HG03039 (cell line): ENCODE measurements at regions not wholly inside any gene's neighbourhood (a gene's known extent, or its start where the extent isn't known, plus 50 kb on each side); places are given as distances from the start of the nearest gene placed in this dataset.

Experiments
- ATAC-seq: cut with Tn5 transposase; IDR thresholded peaks from one replicate; pipeline ENCODE4 v1.9.1; 2021; ENCODE audit warnings: mild to moderate bottlenecking, moderate library complexity; ENCODE audit not compliant: unreplicated experiment

DNA sequence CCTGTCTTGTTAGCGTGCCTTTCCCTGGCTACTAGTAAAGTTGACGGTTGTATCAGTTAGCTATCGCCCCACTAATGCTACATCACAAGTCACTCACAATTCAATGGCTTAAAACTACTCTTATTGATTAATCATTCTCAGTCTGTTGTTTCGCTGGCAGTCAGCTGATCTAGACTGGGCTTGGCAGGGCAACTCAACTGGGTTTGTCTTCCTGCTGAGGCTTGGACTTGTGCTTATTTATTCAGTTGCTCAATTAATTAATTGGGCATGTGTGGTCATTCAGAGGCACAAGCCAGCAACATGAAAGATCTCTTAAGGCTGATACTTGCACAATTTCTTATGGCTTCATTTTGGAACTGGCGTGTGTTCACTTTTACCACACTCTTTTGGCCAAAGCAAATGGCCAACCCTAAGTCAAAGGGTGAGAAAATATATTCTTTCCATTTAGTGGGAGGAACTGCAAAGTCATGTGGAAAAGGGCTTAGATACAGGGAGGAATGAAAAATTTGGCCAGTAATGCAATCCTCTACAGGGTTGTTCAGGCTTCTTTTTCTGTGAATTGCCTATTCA lies 333.5 kb downstream of the GPR37 start:
- no peak for ATAC-seq

DNA sequence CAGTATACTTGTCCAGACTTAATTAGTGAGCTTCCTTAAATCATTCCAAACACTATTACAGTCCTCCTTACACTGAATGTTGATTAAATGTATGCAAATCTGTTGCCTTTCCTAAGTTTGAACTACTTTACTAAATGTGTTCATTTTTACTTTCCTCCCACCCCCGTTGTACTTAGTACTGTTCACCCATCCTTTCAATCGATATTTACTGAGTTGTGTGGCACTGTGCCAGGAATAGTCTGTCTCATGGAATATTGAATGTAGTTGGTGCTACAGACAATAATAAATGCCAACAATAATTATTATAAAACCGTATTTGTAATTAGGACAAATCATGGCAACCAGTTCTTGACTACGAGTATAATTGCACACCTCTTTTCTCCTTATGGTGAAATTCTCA lies 335.7 kb downstream of the GPR37 start:
- no peak for ATAC-seq

DNA sequence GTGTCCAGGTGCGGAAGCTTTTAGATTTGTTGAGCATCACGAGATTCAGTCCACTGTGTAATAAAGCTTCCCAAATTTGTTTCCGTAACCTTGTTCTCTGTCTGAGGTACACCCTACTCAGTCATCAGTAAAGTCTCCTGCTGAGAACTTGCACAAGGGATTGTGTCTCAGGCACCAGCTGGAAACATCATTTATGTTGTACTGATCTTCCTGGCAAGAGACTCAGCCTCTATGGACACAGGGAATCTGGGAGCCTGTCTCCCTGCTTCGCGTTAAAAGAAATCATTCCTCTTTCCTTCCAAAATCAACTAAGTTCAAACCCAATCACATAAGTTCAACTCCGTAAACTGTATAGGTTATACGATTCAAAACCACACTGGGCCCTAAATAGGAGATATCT lies 336.8 kb downstream of the GPR37 start:
- no peak for ATAC-seq

DNA sequence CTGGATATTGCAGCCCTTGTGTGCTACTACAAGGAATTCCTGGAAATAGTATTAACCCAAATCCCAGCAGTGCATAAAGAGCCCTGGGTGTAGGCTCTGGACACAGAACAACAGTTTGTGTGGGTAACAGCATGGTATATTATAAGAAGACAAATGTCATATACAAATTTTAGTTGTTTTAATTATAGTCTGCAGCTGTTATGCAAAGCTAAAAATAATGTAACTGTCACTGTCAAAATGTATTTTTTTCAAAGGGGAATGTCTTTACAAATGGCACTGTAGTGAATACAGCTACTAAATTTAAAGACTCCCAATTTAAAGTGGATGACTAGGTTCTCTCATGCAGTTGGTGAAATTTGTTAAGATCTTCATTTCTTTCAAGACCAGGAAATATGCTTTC lies 339.0 kb downstream of the GPR37 start:
- no peak for ATAC-seq

DNA sequence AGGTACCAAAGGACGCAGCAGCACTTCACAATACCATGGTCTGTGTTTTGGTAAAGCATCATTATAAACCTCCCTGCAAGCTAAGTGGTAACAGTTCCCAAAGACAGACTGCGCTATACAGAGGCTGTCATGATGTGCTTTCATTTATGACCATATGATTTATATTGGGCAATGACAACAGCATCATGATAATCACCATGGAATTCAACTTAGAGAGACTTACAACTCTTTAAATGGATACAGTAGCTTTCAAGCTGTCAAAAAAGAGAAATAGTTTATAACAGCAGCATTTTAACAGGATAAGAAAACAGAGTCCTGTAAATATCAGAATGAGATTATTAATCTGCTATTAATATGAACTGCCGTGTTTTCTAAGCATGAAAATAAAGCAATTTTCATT lies 341.7 kb downstream of the GPR37 start:
- ATAC-seq = no peak

DNA sequence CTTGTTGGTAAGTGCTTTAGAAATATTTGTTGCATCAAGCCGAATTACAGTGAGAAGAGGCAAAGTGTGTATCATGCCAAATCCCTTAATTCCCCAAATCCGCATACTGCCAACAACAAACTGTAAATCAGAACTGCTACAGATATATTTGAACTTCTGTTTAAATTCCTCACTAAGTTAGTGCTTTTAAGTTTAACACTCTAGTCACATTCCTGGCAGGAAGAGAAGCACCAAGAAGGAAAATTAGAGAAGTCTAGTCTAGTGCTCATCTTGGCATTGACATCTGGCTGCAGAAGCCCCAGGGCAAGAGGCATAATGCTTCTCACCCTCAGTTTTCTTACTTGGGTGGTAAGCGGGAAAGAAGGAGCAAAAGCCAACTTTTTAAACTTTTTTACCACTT lies 343.5 kb downstream of the GPR37 start:
- no peak for ATAC-seq

DNA sequence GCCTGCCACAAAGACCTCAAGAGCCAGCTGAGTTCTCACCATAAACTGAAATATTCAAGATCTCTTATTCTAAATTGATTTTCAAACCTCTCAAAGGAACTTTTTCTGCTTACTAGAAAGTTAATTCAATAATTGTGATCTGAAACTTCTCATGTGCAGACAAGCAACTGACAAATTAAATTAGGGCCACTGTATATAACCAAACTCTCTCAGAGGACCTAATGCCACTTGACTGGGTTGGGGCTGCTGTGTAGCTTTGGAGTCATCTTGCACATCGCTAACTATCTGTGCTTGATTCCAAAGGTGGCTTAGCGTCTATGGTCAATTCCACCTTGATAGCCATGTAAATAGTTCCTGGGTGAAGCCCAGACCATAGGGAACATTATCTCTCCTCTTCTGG lies 345.2 kb downstream of the GPR37 start:
- no peak for ATAC-seq

DNA sequence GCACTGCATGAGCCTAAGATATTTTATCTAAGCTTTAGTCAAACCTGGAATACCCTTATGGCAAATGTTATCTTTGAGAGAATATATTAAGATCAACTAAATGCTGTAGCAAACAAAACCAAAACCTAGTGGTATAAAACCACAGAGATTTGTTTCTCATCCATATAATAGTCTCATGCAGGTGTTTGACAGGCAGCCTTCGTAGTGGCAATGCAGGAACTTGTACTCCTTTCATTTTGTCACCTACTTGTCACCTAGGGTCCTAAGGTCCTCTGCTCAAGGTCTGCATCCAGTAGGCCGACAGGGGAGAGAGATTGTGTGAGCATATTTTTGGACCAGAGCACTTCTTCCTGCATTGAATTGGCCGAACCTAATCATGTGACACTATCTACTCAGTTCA lies 352.6 kb downstream of the GPR37 start:
- ATAC-seq = no peak

DNA sequence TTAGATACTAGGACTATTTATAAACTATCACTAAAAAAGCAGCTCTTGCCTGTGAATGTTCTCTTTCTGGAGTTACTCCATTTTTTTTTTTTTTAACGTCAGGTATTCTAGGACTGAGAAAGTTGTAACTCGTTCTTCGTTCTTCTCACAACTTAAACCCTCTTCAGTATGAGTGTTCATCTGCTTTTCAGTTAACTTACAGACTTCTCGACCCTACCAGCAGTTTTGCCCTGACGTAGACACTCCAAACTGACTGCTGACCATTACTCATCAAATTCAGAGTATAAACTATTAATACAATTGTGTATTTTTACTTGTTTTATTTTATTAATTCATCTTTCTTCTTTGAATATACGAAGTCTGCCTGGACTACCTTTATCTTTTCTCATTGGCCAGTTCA lies 353.1 kb downstream of the GPR37 start:
- ATAC-seq = no peak

DNA sequence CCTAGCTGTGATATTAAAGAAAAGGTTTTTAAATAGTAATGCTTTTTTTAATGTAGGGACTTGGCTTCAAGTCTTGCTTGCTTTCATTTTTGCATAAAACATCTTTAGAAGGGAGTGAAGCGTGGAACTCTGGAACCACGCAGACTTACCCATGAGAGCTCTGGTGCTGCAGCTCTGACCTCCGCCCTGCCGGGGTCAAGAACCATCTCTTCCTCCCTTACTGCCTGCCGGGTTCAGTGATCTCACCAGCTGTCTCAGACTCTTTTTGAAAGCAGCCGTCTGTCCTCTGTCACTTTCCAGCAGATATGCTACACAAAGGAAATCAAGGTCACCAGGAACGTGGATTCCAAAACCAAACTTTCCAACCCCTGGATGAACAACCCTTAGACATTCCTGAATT lies 353.8 kb downstream of the GPR37 start:
- no peak for ATAC-seq

DNA sequence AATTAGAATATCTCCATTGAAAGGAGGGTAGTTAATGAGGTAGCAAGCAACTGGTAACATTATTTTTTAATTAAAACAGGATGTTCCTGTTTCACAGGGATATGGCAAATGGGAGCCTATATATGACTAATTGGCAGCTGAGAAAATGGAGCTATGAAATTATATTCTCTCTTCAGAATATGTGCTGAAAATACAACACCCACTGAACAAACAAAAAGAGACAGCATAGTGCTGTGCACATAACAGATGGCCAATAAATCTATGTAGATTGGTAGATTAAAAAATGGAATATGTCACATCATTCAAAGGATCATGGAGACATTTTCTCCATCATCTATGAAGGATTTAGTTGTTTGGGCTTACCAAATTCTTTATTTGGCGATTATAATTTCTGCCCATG lies 362.0 kb downstream of the GPR37 start:
- no peak for ATAC-seq

DNA sequence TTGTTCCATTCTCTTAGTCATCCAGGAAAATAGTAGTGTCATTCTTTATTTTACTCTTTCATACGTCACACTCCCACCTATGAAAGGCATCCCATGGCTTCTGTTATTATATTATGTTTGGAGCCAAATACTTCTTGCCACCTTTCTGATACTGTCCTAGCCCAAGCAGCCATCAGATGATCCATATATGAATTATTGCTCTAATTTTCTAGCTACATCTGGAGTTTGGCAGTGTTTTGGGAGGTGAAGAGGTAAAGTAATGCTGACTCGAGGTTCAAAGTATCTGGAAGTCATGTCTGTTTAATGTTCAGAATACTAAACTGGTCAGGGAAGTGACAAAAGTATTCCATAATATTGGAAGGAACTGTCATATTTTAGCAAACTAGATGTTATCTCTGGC lies 362.5 kb downstream of the GPR37 start:
- ATAC-seq = no peak

DNA sequence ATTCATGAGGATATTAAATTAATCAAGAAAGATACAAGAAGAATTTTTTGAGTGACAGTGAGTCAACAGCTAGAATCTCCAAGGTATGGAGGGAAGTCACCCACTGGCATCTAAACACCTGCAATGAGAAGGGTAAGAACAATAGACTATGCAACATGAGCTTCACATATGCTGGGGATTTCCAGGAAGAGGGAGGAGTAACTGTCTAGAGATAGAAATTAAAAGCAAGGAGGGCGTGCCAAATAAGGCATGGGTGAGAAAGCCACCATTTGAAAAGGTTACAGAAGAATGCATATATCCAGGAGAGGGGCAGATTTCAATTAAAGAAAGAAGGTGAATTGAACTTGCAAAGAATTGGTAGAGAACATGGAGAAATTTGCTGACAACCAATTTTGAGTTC lies 365.7 kb downstream of the GPR37 start:
- ATAC-seq = peak; percentile 64

DNA sequence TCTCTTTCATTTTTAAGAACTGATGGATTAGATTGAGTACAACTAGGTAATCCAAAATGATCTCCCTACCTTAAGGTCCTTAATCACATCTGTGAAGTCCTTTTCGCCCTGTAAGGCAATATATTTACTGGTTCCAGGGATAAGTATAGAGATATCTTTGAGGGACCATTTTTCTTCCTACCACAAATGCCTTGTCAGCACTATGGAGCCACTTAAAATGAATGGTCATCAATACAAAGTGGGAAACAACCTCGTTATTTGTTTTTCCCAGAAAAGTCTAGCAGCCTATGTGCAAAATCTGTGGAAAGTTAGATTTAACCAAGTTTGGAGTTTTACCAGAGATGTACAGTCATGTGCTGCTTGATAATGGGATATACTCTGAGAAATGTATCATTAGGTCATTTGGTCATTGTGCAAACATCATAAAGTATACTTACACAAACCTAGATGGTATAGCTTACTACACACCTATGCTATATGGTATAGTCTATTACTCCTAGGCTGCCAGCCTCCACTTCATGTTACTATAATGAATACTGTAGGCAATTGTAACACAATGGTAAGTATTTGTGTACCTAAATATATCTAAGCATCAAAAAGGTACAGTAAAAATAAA lies 366.2 kb upstream of the TMEM229A start:
- no peak for ATAC-seq

DNA sequence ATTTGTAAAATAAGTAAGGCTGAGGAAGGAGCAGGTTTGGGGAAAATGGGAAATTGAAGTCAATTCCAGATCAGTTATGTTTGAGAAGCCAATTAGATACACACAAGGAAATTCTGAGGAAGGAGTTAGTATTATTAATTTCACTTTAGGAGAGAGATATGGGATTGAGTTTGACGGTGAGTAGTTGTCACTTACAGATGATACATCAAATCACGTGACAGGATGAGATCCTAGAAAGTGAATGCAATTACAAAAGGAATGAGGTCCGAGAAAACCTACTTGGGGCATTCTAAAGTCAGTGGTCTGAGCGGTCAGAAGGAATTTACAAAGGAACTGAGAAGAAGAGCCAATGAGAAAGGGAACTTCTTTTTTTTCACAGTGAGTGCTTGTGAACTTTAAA lies 364.3 kb upstream of the TMEM229A start:
- ATAC-seq = no peak

DNA sequence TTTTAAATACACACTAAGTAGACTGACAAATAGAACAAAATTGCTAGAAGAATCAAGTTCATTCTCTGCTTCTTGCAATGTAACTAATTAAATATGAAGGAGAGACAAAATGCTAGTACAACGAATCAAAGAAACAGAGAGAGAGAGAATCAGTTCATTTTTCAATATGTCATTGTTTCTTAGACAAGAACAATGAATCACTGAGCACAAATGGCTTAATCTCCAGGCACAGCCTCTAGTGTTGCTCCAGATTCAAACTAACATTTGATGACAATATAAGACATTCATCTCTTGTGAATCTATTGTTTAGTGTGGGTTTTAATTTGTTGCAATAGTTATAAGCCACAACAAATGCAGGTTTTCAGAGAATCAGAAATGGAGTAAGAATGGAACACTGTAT lies 357.4 kb upstream of the TMEM229A start:
- ATAC-seq = no peak

DNA sequence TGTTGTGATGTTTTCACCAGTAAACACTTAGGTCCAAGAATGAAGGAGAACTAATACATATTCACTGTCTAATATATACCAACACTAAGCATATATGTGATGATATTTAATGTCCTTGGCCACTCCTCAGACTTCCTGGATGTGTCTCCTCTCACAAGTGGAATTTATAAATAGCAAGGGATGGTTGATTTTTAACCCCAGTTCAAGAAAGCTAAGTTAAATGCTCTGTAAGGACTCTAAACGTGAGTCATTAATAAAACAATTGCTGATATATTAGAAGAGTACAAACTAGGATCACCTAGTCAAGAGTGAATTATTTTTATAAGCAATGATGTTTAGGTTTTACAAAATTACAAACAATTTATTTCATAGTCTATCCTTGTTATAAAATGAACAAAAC lies 355.9 kb upstream of the TMEM229A start:
- no peak for ATAC-seq

DNA sequence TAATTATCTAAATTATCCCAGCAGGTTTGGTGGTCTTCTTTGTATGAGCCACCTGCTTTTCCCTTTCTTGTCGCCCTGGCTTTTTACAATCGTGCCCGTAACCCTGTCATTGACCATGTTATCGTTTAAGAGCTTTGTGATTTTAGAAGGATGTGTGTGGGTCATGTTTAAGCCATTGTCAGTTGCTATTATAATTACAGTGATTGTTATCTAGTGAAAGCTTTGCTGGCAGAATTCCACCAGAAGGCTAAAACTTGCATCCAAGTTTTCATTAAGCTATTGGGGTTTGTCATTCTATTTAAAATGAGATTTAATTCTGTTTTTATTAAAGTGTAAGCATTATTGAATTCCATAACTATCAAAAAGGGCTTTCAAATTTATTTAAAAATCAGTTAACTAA lies 354.2 kb upstream of the TMEM229A start:
- no peak for ATAC-seq

DNA sequence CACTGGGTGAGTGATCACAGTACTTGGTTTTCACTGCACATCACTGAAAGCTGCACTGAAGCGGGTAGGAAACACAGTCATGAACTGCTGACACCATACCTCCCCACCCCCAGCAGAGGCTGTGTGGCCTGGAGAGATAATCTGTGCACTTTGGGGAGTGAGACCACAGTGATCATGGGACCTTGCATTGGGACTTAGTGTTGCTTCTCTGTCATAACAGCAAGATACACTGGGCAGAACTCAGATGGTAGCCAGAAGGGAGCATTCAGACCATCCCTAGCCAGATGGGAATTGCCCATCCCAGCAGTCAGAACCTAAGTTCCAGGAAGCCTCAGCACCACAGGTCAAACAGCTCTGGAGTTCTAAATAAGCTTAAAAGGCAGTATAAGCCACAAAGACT lies 346.4 kb upstream of the TMEM229A start:
- ATAC-seq = no peak

DNA sequence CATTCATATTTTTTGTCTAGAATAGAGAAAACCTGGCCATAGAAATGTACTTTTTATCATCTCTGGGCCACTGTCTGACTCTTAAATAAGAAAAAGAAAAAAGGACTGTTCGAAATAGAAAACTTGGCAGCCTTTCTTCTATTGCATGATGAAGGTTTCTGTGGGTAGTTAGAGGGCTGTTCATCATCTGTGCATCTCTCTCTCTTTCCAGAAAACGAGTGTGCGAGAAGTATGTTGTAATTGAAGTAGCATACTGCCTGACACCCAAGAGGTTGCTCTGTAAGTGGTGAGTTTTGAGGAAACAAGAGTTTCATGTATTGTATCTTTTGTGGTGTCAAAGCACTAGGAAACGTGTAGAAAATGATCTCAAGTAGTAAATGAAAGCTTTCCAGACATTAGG lies 343.2 kb upstream of the TMEM229A start:
- ATAC-seq = no peak

DNA sequence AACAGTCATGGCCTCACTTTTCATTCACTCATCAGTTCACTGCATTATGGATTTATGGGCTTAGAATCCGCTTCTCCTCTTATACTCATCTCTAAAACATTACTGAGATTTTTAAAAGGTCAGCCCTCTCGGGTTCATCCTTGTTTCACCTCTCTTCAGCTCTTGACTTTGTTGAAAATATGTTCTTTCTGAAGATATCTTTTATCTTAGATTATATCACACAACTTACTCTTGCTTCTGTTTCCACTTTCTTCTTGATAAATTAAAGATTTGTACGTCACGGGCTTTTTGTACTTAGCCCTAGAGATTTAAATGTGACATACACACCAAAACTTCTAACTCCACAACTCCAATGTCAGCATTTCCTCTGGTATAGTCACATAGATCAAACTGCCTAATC lies 342.5 kb upstream of the TMEM229A start:
- no peak for ATAC-seq

DNA sequence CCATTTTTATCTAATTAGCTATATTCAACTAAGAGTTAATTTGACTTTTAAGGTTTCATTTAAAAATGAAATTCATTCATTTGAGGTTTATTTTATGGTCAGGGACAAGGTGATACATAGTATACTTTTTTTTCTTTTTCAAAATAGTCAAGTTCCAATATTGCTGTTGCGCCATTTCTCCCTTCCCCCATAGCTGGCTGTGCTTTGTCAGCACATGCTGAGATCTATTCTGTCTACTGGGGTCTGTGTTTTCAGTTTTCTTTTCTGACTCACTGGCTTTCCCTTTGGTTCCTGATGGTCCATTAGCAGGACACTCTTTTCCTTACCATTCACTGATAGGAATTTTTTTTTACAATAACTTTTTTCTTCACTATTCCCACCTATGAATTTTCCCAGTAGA lies 336.4 kb upstream of the TMEM229A start:
- no peak for ATAC-seq

DNA sequence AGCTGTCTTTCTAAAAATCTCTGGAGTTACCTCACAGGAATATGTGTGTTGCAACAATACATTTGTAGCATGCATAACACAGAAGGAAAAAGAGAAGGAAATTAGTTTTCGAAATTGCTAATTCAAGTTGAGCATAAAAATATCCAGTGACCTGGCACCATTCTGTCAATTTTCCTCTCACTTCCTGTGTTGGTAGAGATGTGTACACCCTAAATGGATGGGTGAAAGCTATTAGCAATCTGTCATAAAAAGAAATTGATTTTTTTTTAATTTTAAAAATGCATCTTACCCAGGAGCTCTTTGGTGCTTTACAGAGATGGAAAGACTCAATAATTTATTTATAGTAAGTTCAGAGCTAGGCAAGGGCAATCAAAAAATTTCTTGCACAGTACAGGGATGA lies 333.3 kb upstream of the TMEM229A start:
- ATAC-seq = no peak
